LNCaP clone FGC (cell line): ENCODE measurements at regions not wholly inside any gene's neighbourhood (a gene's known extent, or its start where the extent isn't known, plus 50 kb on each side); places are given as distances from the start of the nearest gene placed in this dataset.

ENCODE experiments used
- DNase-seq: peaks from one replicate; pipeline ENCODE4 v3.0.0-alpha.2; 2011; ENCODE audit warnings: low read depth
- H3K4me3 ChIP-seq: 2 replicates; pipeline ENCODE4 v1.5.1; 2011; ENCODE audit warnings: mild to moderate bottlenecking, low read depth, low read length, control low read depth
- TF ChIP-seq, protein P1 (sequence below): IDR thresholded peaks from 2 replicates; pipeline ENCODE4 v1.5.1; 2012; ENCODE audit warnings: mild to moderate bottlenecking; ENCODE audit not compliant: control insufficient read depth, insufficient read depth; ENCODE audit errors: extremely low read depth

GRCh38 chr2:165007161-165007744 is 51.9 kb upstream of the SLC38A11 start:
- no peak for DNase-seq
- TF ChIP-seq, protein P1, sequence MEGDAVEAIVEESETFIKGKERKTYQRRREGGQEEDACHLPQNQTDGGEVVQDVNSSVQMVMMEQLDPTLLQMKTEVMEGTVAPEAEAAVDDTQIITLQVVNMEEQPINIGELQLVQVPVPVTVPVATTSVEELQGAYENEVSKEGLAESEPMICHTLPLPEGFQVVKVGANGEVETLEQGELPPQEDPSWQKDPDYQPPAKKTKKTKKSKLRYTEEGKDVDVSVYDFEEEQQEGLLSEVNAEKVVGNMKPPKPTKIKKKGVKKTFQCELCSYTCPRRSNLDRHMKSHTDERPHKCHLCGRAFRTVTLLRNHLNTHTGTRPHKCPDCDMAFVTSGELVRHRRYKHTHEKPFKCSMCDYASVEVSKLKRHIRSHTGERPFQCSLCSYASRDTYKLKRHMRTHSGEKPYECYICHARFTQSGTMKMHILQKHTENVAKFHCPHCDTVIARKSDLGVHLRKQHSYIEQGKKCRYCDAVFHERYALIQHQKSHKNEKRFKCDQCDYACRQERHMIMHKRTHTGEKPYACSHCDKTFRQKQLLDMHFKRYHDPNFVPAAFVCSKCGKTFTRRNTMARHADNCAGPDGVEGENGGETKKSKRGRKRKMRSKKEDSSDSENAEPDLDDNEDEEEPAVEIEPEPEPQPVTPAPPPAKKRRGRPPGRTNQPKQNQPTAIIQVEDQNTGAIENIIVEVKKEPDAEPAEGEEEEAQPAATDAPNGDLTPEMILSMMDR: no peak
- no peak overlapping the region for H3K4me3 ChIP-seq
